ENCODE measurements at regions not wholly inside any gene's neighbourhood (a gene's known extent, or its start where the extent isn't known, plus 50 kb on each side); places are given as distances from the start of the nearest gene placed in this dataset.

DNA sequence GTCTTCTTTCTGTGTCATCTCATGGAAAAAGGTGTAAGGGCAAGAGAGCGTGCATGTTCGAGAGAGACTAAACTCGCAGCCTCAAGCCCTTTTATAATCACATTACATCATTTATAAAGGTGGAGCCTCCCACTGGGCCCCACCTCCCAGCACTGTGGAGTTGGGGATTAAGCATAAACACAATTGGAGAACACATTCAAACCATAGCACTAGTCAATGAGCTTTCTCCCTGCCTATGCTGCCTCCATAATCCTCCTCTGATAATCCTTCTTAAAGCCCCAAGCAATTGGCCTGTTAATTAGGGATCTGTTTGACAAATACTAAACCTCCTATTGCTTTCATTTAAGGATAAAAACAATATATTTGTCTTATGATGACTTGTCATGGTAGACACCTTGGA is 99.6 kb downstream of the NMUR2 start:
- no peak overlapping the region for H3K4me3 ChIP-seq (ENCODE audit: low read depth in 1 of 3, low read length in 3 of 3)
- no peak for TF ChIP-seq NR2F2 (IDR thresholded peaks at IDR 0.05)
- no peak for TF ChIP-seq FOXA1 (IDR thresholded peaks at IDR 0.05)
- no peak for TF ChIP-seq TAF1 (conservative IDR thresholded peaks at IDR 0.05)
- TF ChIP-seq, protein P1, sequence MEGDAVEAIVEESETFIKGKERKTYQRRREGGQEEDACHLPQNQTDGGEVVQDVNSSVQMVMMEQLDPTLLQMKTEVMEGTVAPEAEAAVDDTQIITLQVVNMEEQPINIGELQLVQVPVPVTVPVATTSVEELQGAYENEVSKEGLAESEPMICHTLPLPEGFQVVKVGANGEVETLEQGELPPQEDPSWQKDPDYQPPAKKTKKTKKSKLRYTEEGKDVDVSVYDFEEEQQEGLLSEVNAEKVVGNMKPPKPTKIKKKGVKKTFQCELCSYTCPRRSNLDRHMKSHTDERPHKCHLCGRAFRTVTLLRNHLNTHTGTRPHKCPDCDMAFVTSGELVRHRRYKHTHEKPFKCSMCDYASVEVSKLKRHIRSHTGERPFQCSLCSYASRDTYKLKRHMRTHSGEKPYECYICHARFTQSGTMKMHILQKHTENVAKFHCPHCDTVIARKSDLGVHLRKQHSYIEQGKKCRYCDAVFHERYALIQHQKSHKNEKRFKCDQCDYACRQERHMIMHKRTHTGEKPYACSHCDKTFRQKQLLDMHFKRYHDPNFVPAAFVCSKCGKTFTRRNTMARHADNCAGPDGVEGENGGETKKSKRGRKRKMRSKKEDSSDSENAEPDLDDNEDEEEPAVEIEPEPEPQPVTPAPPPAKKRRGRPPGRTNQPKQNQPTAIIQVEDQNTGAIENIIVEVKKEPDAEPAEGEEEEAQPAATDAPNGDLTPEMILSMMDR (IDR thresholded peaks at IDR 0.05; ENCODE audit: low read depth, low read length, missing input control) = no peak
- no peak for TF ChIP-seq EGR1 (IDR thresholded peaks at IDR 0.05; ENCODE audit: low read depth in 2 of 2)
- no peak for TF ChIP-seq RAD21 (IDR thresholded peaks at IDR 0.05)
- TF ChIP-seq, protein P2, sequence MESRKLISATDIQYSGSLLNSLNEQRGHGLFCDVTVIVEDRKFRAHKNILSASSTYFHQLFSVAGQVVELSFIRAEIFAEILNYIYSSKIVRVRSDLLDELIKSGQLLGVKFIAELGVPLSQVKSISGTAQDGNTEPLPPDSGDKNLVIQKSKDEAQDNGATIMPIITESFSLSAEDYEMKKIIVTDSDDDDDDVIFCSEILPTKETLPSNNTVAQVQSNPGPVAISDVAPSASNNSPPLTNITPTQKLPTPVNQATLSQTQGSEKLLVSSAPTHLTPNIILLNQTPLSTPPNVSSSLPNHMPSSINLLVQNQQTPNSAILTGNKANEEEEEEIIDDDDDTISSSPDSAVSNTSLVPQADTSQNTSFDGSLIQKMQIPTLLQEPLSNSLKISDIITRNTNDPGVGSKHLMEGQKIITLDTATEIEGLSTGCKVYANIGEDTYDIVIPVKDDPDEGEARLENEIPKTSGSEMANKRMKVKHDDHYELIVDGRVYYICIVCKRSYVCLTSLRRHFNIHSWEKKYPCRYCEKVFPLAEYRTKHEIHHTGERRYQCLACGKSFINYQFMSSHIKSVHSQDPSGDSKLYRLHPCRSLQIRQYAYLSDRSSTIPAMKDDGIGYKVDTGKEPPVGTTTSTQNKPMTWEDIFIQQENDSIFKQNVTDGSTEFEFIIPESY (IDR thresholded peaks at IDR 0.05) = no peak
- no peak for TF ChIP-seq JUND (IDR thresholded peaks at IDR 0.05)
- no peak for TF ChIP-seq HNF4A (conservative IDR thresholded peaks at IDR 0.05)
- TF ChIP-seq YY1 (IDR thresholded peaks at IDR 0.05) = no peak
- no peak for DNase-seq (ENCODE audit: low spot score)
- H3K27me3 ChIP-seq (ENCODE audit: control insufficient read depth in 4 of 4, insufficient read depth in 4 of 4, low read length in 3 of 4) = no peaks in the 10 kb centered on the region
- no peaks in the 10 kb centered on the region for H3K36me3 ChIP-seq (ENCODE audit: control insufficient read depth in 4 of 4, insufficient read depth in 3 of 4, low read depth in 1 of 4, low read length in 3 of 4)
- WGBS = 86% methylated on average over 3 of the region's 3 CpGs
- H3K4me1 ChIP-seq (ENCODE audit: control insufficient read depth in 4 of 4, insufficient read depth in 4 of 4, low read length in 3 of 4) = no peaks in the 10 kb centered on the region
- H3K9me3 ChIP-seq (ENCODE audit: control insufficient read depth in 4 of 4, low read length in 3 of 4) = no peaks in the 10 kb centered on the region
- no peak overlapping the region for H3K27ac ChIP-seq (ENCODE audit: low read depth in 1 of 2, low read length in 2 of 2)
- H3K9ac ChIP-seq (ENCODE audit: low read depth in 1 of 2, low read length in 2 of 2) = no peak overlapping the region

DNA sequence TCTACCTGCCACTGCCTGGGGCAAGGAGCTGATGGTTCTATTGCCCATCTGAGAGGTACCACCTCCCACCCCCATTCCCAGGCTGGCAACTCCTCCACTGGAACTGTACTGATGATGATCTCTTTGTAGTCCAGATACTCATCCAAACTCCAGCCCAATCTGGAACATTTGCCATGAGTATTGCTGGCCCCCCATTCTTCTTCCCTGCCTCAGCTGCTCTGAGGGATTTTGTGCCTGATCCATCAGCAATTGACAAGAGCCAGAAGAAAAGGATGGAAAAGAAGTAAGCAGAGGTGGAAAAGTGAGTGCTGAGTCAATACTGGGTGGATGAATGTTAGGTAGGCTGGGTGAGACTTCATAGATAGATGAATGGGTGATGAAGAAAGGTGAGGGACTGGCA is 101.2 kb downstream of the NMUR2 start:
- H3K4me1 ChIP-seq (ENCODE audit: control insufficient read depth in 4 of 4, insufficient read depth in 4 of 4, low read length in 3 of 4) = no peaks in the 10 kb centered on the region
- DNase-seq (ENCODE audit: low spot score) = no peak
- no peaks in the 10 kb centered on the region for H3K36me3 ChIP-seq (ENCODE audit: control insufficient read depth in 4 of 4, insufficient read depth in 3 of 4, low read depth in 1 of 4, low read length in 3 of 4)
- H3K9ac ChIP-seq (ENCODE audit: low read depth in 1 of 2, low read length in 2 of 2) = no peak overlapping the region
- TF ChIP-seq NR2F2 (IDR thresholded peaks at IDR 0.05) = no peak
- TF ChIP-seq YY1 (IDR thresholded peaks at IDR 0.05) = no peak
- TF ChIP-seq, protein P3, sequence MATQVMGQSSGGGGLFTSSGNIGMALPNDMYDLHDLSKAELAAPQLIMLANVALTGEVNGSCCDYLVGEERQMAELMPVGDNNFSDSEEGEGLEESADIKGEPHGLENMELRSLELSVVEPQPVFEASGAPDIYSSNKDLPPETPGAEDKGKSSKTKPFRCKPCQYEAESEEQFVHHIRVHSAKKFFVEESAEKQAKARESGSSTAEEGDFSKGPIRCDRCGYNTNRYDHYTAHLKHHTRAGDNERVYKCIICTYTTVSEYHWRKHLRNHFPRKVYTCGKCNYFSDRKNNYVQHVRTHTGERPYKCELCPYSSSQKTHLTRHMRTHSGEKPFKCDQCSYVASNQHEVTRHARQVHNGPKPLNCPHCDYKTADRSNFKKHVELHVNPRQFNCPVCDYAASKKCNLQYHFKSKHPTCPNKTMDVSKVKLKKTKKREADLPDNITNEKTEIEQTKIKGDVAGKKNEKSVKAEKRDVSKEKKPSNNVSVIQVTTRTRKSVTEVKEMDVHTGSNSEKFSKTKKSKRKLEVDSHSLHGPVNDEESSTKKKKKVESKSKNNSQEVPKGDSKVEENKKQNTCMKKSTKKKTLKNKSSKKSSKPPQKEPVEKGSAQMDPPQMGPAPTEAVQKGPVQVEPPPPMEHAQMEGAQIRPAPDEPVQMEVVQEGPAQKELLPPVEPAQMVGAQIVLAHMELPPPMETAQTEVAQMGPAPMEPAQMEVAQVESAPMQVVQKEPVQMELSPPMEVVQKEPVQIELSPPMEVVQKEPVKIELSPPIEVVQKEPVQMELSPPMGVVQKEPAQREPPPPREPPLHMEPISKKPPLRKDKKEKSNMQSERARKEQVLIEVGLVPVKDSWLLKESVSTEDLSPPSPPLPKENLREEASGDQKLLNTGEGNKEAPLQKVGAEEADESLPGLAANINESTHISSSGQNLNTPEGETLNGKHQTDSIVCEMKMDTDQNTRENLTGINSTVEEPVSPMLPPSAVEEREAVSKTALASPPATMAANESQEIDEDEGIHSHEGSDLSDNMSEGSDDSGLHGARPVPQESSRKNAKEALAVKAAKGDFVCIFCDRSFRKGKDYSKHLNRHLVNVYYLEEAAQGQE (IDR thresholded peaks at IDR 0.05) = no peak
- no peak for TF ChIP-seq RAD21 (IDR thresholded peaks at IDR 0.05)
- TF ChIP-seq HNF4A (conservative IDR thresholded peaks at IDR 0.05) = no peak
- no peak for TF ChIP-seq EGR1 (IDR thresholded peaks at IDR 0.05; ENCODE audit: low read depth in 2 of 2)
- TF ChIP-seq, protein P4, sequence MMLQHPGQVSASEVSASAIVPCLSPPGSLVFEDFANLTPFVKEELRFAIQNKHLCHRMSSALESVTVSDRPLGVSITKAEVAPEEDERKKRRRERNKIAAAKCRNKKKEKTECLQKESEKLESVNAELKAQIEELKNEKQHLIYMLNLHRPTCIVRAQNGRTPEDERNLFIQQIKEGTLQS (IDR thresholded peaks at IDR 0.05) = no peak
- no peak for TF ChIP-seq TAF1 (conservative IDR thresholded peaks at IDR 0.05)
- TF ChIP-seq, protein P1 (IDR thresholded peaks at IDR 0.05; ENCODE audit: low read depth, low read length, missing input control) = no peak
- TF ChIP-seq RXRA (IDR thresholded peaks at IDR 0.05) = no peak
- no peak overlapping the region for H3K4me3 ChIP-seq (ENCODE audit: low read depth in 1 of 3, low read length in 3 of 3)
- no peak overlapping the region for H3K27ac ChIP-seq (ENCODE audit: low read depth in 1 of 2, low read length in 2 of 2)
- H3K27me3 ChIP-seq (ENCODE audit: control insufficient read depth in 4 of 4, insufficient read depth in 4 of 4, low read length in 3 of 4) = no peaks in the 10 kb centered on the region
- H3K9me3 ChIP-seq (ENCODE audit: control insufficient read depth in 4 of 4, low read length in 3 of 4) = no peaks in the 10 kb centered on the region

Measured in liver (tissue), 8 donors.